ENCODE measurements at regions not wholly inside any gene's neighbourhood (a gene's known extent, or its start where the extent isn't known, plus 50 kb on each side); places are given as distances from the start of the nearest gene placed in this dataset.

DNA sequence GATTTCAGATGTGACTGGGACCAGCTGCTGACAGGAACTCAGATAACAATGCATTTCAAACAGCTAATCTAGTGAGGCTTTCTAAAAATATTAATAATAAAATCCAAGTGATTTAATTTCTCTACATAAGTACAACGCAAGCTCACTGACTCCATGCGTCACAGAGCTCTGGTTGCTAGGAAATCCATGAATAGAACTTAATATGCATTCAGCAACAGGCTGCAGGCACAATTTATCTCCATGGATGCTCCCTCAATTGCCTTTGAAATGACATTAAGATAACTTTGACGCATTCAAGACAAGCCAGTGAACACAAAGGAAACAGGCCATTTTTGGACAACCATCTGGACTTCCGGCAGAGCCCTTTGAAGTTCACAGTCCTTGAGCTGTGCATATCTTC lies 118.7 kb upstream of the COL1A2 start:
- TF ChIP-seq TCF12 (IDR thresholded peaks at IDR 0.05; ENCODE audit: low read depth, low read length) (no peak), CBX8 (IDR thresholded peaks at IDR 0.05; ENCODE audit: borderline replicate concordance, low read depth, low read length) (no peak), RAD21 (IDR thresholded peaks at IDR 0.05 in 1 of 2, conservative IDR thresholded peaks at IDR 0.05 in 1 of 2; ENCODE audit: low read depth in 2 of 2, low read length in 2 of 2) (no peak), EZH2 (IDR thresholded peaks at IDR 0.05; ENCODE audit: low read depth, low read length, severe bottlenecking) (no peak), ASH2L (IDR thresholded peaks at IDR 0.05; ENCODE audit: low read length) (no peak), RFX5 (IDR thresholded peaks at IDR 0.05; ENCODE audit: borderline replicate concordance, low read depth, low read length) (no peak), KDM5A (IDR thresholded peaks at IDR 0.05; ENCODE audit: low read length) (no peak), SP4 (IDR thresholded peaks at IDR 0.05; ENCODE audit: low read length) (no peak), GABPA (IDR thresholded peaks at IDR 0.05; ENCODE audit: borderline replicate concordance, insufficient read depth, low read length) (no peak), SIN3A (conservative IDR thresholded peaks at IDR 0.05 in 1 of 2, IDR thresholded peaks at IDR 0.05 in 1 of 2; ENCODE audit: low read depth in 1 of 2, low read length in 2 of 2) (no peak), SRF (IDR thresholded peaks at IDR 0.05; ENCODE audit: low read depth, low read length) (no peak)
- TF ChIP-seq, protein P1, sequence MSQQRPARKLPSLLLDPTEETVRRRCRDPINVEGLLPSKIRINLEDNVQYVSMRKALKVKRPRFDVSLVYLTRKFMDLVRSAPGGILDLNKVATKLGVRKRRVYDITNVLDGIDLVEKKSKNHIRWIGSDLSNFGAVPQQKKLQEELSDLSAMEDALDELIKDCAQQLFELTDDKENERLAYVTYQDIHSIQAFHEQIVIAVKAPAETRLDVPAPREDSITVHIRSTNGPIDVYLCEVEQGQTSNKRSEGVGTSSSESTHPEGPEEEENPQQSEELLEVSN (IDR thresholded peaks at IDR 0.05): no peak
- no peak overlapping the region for H3K4me2 ChIP-seq (ENCODE audit: insufficient read depth in 1 of 2, low read depth in 2 of 2, low read length in 2 of 2)

More for the DNA sequence above, 118.7 kb upstream of the COL1A2 start:
- Histone ChIP-seq H2BK5ac (ENCODE audit: low read depth, low read length) (no peak overlapping the region), H2AK5ac (ENCODE audit: low read depth, low read length) (no peak overlapping the region), H4K20me1 (replicated peaks in 1 of 2; ENCODE audit: control insufficient read depth in 1 of 2, insufficient read depth in 2 of 2, low read length in 2 of 2) (no peaks in the 10 kb centered on the region), H3K4ac (replicated peaks; ENCODE audit: insufficient read length, low read depth, low read length) (no peak overlapping the region), H2AFZ (ENCODE audit: low read length) (no peak overlapping the region), H2BK15ac (ENCODE audit: low read length) (no peak overlapping the region), H4K91ac (replicated peaks; ENCODE audit: insufficient read length, low read length) (no peak overlapping the region), H4K8ac (ENCODE audit: extremely low read depth, insufficient read depth, low read length) (no peak overlapping the region), H3K18ac (ENCODE audit: extremely low read depth, low read length) (no peak overlapping the region), H4K5ac (ENCODE audit: insufficient read length, low read depth, low read length) (no peak overlapping the region), H2BK20ac (ENCODE audit: low read length) (no peak overlapping the region), H3K79me2 (ENCODE audit: control insufficient read depth in 1 of 2, insufficient read depth in 2 of 2, low read length in 2 of 2) (no peaks in the 10 kb centered on the region), H3K4me1 (replicated peaks in 1 of 4; ENCODE audit: control insufficient read depth in 3 of 4, insufficient read depth in 4 of 4, low read length in 3 of 4) (no peaks in the 10 kb centered on the region), H3K9ac (replicated peaks in 1 of 4; ENCODE audit: extremely low read depth in 1 of 4, low read depth in 3 of 4, low read length in 3 of 4) (no peak overlapping the region), H3K27ac (ENCODE audit: low read depth, low read length) (no peak overlapping the region), H3K23ac (ENCODE audit: insufficient read length) (no peak overlapping the region), H2BK12ac (ENCODE audit: low read depth, low read length) (no peak overlapping the region), H3K36me3 (ENCODE audit: control insufficient read depth in 2 of 4, insufficient read depth in 4 of 4, low read length in 3 of 4) (no peaks in the 10 kb centered on the region), H2BK120ac (replicated peaks; ENCODE audit: low read depth, low read length) (no peak overlapping the region), H3K14ac (ENCODE audit: insufficient read length) (no peak overlapping the region), H3K4me3 (ENCODE audit: extremely low read depth in 1 of 4, insufficient read depth in 2 of 4, low read depth in 3 of 4, low read length in 4 of 4) (no peak overlapping the region), H3K56ac (replicated peaks; ENCODE audit: insufficient read length, low read depth, low read length) (no peak overlapping the region), H3K27me3 (replicated peaks in 1 of 4; ENCODE audit: control insufficient read depth in 3 of 4, extremely low read depth in 1 of 4, insufficient read depth in 3 of 4, low read length in 3 of 4) (no peaks in the 10 kb centered on the region), H3K23me2 (ENCODE audit: low read depth, low read length) (no peaks in the 10 kb centered on the region), H3K79me1 (ENCODE audit: low read depth, low read length) (no peaks in the 10 kb centered on the region), H3K9me3 (ENCODE audit: insufficient read depth in 2 of 2, low read depth in 1 of 2, low read length in 1 of 2) (no peaks in the 10 kb centered on the region)
- POLR2A ChIA-PET (ENCODE audit: partially characterized antibody): no interaction called here
- CTCF ChIA-PET (ENCODE audit: partially characterized antibody): interaction anchor here (1.0 to 2.8 kb wide), 4 partner anchors 10 to 189 kb away, joined by 3 to 18 read pairs (median 4); no protein-coding TSS in a partner anchor
- FAIRE-seq (no peak), DNase-seq (ENCODE audit: low read depth in 1 of 2, low spot score in 2 of 2) (no peak)
- 89% methylated on average over 4 of the region's 4 CpGs; no CpG with 5 or more reads in 1 of the 2 experiments for WGBS, 2 experiments (ENCODE audit: extremely low coverage in 1 of 2, insufficient coverage in 1 of 2, insufficient read length in 1 of 2, insufficient replicate concordance in 2 of 2, low coverage in 1 of 2, low lambda C conversion rate in 2 of 2, missing lambda C conversion rate in 1 of 2)

Measured in H1 (cell line).